ENCODE measurements at regions not wholly inside any gene's neighbourhood (a gene's known extent, or its start where the extent isn't known, plus 50 kb on each side); places are given as distances from the start of the nearest gene placed in this dataset.

DNA sequence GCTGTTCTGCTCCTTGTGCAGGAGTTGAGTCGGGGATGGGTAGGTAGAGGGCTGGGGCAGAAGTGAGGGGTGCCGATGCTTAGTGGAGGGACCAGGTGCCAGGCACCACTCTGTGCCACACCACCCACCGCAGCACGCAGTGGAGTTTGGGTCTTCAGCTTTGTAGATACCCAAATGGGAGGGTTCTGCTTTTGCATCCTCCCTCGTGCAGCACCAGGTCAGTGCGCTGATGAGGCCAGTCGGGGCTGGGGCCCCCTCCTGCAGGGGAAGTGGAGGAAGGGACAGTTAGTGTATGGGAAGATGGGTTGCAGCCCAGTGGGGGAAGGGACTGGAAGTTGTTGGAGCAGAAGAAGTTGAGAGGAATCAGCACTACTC is 244.0 kb downstream of the RHOU start:
- no peak for DNase-seq

DNA sequence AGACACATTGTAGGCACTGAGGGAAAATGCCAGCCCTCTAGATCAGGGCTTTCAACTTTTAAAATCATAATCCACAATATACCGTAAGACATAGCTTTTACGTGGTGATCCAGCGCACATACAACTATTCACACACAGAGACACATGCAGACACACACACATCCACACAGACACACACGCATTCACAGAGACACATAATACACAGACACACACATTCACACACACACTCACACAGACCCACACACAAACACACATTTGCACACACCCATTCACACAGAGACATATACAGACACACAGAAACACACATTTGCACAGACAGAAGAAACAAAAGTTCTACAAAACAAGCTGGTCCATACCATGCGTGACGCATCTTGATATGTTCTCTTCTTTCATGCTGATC is 244.5 kb downstream of the RHOU start:
- no peak for DNase-seq

DNA sequence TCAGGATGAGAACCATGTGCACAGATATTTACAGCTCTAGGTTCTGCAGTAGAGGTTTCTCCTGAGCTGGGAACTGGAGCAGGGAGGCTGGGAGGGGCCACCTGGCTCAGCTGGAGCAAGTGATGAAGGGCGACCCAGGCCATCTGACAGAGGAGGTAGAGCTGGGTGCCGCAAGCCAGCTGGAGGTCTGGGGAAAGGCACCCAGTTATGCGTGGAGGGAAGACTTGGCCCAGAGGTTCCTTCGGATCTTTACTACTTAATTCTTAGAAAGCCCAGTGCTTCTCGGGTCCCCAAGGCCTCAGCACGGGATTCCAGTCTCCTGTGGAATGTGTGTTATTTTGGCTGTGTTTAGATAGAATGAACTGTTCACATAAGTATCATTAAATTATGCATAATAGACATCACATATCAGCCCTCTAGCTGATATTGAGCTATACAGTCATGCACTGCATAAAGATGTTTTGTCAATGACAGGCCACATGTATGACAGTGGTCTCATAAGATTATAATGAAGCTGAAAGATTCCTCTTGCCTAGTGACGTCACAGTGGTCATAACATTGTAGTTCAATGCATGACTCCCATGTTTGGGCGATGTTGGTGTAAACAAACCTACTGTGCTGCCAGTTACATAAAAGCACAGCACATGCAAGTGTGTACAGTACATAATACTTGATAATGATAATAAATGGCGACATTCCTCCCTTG is 245.1 kb downstream of the RHOU start:
- no peak for DNase-seq

DNA sequence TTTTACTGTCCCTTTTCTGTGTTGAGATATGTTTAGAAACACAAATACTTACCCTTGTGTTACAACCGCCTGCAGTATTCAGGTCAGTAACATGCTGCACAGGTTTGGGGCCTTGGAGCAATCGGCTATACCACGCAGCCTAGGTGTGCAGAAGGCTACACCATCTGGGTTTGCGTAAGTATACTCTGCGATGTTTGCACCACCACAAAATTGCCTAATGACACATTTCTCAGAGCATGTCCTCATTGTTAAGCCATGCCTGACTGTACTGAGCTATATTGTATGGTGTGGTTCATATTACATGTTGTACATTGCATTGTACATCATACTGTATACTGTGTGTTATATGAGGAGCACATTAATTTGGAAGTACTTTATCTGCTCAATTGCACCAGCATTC is 247.4 kb downstream of the RHOU start:
- no peak for DNase-seq

DNA sequence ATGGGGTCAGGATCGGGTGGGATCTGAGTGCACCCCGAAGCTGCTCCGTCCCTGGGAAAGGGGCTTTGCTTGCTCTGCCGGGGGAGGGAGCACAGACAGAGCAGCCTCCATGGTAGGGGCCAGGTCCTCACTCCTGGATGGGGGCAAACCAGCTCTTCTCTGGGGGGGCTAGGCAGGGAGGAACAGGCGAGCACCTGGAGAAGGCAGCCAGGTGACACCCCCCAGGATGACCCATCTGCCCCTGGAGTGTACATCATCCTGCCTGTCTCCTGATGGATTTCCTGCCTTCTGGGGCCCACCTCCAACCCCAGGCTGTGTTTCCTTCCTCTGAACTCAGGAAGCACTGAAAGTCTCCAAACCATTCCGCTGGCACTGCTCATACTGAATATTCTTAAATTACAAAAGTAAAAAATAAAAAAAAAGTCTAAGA is 248.0 kb downstream of the RHOU start:
- no peak for DNase-seq

DNA sequence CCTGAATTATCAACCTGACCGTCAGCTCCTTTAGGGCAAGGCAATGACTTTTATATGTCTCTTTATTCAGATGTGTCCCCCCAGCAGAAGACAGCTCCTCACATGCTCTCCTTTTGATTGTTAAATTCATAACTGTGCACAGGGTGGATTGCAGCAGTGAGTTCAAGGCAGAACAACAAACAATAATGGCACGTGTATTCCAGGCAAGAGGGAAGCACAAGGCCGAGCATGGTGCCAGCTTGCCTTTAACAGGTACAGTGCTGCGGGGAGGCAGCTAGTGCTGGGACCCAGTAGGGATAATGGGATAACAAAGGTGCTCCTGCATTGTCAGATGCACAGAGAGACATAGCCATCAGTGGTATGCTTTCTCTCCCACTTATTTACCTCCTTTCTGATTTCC is 248.4 kb downstream of the RHOU start:
- no peak for DNase-seq

DNA sequence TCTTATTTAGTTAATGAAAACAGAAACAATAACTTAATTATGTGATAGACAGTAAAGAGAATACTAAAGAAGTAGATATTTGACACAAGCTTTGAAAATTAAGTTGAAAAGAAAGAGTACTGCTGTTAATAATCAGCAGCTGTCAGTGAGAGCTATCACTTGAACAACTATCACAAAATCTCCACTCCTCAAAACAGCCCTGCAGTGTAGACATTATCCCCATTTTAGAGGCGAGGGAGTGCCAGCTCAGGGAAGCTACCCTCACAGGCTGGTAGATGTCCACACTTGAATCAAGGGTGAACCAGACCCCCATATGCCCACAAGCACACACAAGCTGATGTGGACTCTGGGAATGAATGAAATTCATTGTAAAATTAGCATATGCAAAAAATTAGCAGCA is 248.8 kb downstream of the RHOU start:
- no peak for DNase-seq

DNA sequence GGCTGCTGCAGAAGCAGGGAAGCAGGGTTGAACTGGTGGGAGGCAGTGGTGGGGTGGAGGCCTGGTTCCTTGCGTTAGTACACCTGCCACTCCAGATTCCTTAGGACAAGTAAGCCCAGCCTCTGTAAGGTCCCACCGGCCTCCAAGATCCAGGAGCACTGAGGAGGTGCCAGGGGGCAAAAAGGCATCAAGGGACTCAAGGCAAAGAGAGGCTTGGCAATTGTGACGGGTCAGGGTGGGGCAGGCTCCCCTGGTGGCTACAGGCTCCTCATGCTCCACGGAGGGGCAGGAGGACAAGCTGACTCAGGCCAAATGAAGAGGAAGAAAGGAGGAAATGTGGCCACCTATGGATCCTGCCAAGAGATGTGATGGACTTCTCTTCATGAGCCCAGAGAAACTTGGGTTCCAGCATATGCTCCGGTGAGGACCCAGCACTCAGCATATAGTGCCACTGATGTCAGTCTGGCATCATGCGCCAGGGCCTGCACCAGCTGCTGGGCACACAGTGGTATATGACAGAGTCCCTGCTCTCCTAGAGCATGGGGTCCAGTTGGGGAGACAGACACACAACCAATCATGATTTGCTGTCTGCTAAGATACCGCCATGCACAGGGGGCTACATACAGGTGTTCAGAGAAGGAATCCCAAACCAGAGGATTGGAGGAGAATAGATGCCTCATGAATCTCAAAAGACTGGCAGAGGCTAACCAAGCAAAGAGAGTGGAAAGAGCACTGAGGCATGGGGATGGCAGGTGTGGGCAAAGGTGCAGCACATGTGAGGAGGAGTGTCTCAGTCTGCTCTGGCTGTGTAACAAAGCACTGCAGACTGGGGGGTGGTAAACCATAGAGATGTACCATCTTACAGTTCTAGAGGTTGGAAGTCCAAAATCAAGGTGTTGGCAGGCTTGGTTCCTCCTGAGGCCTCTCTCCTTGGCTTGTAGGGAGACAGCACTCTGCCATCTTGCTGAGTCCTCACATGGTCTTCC is 249.7 kb downstream of the RHOU start:
- no peak for DNase-seq

DNA sequence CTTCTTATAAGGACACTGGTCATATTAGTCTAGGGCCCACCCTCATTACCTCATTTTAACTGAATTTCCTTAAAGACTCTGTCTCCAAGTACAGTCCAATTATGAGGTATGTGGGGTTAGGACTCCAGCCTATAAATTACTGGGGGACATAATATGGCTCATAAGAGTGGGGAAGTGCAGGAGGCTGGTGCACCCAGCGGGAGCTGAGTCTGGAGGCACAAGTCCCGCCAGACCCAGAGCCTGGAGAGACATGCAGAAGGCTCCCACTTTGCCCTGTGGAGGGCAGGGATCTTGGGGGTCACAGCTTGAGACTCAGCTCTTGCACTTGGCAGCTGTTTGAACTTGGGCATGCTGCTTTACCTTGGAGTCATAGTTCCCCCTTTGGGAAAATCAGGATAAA is 250.4 kb downstream of the RHOU start:
- DNase-seq, result no peak

DNA sequence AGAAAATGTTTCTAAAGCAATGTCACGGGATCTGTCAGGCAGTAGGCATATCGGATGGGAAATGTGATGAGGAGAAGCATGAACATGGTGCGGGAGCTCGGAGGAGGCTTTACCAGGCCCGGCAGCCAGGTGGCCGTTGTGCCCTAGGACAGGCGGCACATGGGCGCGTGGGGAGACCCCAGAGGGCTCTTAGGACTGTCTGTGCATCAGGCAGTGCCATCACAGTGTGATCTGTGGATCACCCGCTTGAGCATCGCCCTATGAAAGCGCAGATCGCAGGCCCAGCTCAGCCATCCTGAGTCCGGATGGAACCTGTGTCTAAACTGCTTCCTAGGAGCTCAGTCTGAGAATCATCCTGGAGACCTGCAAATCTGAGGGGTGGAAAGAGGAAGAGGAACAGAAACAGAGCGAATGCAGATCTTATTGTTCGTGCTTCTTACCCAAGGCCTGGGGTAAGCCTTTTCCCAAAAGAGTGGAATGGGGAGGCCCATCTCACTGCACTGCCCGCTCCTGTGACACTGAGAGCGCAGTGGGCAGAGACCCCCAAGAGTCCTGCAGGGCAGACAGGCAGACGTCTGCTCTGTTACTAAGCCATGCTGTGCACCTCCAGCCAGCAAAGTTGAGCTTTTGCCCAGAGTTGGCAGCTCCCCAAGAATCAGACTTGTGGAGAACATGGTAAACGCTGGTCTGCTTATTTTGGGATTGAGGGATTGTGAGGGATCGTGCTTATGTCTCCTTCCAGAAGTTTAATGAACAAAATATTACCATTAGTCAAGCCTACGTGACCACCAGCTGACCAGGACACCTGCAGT is 251.0 kb downstream of the RHOU start:
- no peak for DNase-seq

DNA sequence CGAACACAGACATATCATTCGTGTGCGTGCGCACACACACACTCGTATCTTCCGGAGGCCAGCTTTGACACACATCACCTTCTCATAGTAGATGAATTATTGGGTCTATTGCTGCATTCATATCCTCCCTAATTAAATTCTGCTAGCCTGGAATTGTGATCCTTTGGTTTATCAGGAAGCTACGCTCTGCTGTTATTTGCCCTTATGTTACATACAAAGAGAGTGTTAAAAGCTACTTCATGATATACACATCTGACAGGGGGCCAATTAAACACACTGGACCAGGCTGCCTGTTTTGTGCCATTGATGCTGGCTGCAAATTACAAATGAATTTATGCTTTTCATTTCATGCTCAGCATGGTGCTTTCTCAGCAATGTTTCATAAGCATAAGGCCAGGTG is 252.0 kb downstream of the RHOU start:
- DNase-seq, result no peak

DNA sequence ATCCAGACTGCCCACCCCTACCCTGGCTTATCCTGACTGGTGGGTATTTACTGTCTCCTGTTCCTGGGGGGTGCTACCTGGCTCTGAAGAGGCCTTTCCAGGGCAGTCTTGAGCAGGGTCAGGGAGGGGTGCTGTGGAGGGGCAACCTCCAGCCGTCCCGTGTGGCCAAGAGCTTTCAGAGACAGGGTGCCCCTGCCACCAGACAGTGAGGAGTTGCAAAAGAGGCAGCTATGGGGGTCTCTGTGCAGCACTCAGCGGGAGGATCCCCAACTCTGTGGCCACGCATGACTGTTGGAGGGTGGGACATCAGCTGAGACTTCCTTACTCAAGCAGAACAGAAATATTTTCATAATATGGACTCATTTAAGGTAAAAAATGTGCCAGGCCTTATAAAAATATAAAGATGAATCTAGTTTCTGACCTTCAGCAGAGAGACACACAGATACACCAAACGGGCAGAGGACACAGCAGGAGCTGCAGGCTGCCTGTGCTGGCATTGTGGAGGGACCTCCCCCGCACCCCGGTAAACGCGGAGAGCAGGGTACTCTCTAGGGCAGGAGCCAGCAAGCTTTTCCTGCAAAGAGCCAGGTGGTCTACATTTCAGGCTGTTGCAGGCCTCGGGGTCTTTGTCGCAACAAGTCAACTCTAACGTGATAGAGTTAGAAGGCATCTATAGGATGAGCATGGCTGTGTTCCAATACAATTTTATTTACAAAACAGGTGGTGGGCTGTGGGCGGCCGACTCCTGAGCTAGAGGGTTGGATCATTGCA is 252.6 kb downstream of the RHOU start:
- no peak for DNase-seq

DNA sequence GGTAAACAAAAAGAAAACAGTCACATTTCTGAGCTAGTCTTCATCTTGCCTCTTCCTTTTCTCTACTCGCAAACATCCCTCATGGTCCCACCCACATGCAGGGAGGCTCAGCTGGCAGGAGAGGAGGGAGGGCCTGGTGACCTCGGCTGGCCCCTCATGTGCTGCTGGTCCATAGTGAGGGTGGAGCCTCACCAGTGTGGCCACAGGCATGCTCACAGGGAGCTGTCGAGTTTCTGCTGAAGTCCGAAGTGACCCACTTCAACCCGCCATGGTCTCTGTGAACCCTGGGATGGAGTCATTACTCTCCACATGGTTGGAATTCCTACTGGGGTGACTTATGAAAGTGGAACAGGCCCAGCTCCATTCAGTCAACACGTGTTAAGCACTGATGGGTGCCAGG is 253.4 kb downstream of the RHOU start:
- DNase-seq, result no peak

DNA sequence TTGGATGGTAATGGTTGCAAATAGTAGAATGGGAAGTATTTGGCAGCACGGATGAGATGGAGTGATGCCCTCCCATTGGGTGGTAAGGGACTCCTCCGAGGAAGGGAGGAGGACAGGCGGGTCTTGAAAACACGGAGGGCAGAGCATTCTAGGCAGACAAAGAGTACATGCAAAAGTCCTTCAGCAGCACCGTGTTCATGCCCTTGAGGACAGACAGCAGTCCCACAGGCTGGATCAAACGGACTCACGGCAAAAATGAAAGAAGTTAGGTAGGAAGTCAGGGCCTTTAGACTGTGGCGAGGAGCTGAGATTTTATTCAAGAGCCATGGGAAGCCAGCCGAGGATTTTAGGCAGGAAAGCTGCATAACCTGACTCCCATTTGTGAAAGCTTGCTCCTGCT is 253.9 kb downstream of the RHOU start:
- DNase-seq, result no peak

DNA sequence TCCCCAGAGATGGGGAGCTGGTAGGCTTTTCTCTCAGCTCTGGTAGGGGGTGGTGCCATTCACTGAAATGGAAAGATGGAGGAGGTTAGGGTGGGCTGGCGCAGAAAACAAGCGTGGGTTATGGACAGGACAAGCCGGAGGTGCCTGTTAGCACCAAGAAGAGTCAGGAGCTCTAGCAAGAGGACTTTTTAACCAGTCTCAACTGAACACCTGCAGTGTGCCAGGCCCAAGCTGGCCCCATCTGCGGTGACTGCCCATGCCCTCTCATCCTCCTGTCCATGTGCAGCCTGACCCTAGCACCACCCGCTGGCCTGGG is 254.4 kb downstream of the RHOU start:
- no peak for DNase-seq

DNA sequence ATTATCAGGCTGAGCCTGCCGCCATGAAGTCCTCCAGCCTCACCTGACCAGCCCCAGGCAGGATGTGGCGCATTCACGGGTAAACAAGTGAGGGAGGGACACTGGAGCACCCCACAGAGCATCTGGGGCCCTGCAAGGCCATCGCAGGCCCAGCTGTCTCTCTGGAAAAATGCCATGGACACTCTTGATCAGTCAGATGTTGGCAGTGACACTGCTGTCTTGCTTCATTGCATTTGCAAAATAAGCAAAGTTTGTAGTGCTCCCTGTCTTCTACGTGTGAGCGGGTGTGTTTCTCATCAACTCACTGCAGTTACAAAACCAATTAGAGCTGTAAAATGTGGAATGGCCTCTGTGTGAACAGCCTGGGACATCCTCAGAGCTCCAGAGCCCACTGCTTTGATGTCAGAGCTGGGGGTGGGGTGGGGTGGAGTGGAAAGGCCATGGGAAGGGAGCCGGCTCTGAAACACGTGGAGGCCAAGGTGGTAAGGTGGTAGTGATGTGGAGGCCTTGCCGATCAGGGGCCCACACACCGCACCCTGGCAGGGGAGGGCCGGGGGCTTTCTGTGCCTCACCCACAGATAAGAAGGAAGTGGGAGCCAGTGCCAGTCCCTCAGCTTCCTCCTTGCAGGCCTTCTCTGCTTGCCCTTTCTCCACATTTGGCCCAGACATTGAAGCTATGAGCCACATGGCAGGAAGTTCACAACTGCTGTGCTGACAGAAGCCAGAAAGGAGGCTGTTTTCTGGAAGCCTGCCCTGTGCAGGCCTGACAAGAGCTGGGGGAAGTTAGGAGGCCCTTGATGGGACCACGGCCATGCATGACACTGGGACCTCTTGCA is 254.9 kb downstream of the RHOU start:
- DNase-seq, result no peak

DNA sequence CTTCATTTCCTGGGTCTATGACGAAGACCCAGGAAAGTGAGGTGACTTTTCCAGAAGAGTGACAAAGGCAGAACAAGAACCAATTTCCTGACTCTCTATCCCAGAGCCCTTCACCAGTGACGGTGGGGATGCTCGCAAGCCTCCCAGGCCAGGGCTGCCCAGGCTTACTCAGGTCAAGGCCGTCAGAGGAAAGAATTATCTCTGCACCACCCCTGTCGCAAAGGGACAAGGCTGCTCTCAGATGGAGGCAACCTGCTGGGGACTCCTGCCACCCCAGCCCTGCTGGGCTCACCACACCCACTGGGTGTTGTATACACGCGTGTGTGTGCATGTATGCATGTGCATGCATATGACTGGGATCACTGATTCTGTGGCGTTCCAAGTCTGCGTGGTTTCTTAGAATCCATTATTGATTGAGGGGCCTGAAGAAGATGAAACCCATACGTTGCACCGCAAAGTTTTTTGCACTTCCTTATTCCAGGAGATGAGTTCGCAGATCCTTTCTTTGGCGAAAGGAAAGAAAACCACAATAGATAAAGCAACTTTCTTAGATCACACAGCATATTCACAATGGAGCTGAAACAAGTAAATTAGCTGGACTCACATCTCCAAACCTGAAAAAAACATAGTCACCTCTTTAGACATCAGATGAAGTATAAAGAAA is 255.8 kb downstream of the RHOU start:
- DNase-seq, result no peak

DNA sequence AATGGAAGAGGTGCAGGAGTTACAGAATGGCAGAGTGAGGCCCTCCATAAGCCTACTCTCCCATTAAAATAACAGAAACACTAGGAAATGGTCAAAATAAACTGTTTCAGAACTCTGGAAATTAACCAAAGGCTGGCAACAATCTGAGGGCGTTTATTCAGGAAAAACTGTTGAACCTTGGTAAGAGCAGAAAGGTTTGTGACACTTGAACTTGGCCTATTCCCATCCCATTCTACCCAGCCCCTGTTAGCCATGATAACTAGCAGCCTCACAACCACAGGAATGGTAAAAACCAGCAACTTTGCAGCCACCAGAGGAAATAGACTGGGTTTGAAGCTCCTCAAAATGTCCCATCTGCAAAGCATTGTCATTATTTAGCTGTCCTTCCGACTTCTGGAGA is 256.8 kb downstream of the RHOU start:
- no peak for DNase-seq

DNA sequence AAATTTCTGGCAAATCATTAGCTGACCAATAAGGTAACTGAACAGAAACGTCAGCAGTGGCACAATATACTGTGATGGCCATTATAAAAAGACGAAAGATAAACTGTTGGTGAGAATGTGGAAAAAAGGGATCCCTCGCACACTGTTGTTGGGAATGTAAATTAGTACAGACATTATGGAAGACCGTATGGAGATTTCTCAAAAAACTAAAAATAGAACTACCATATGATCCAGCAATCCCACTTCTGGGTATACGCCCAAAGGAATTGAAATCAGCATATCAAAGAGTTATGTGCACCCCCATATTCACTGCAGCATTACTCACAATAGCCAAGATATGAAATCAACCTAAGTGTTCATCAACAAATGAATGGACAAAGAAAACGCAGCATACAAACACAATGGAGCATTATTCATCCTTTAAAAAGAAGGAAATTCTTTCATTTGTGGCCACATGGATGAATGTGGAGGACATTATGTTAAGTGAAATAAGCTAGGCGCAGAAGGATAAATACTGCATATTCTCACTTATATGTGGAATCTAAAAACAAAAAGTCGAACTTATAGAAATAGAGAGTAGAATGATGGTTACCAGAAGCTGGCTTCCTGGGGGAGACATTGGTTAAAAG is 257.7 kb downstream of the RHOU start:
- no peak for DNase-seq

DNA sequence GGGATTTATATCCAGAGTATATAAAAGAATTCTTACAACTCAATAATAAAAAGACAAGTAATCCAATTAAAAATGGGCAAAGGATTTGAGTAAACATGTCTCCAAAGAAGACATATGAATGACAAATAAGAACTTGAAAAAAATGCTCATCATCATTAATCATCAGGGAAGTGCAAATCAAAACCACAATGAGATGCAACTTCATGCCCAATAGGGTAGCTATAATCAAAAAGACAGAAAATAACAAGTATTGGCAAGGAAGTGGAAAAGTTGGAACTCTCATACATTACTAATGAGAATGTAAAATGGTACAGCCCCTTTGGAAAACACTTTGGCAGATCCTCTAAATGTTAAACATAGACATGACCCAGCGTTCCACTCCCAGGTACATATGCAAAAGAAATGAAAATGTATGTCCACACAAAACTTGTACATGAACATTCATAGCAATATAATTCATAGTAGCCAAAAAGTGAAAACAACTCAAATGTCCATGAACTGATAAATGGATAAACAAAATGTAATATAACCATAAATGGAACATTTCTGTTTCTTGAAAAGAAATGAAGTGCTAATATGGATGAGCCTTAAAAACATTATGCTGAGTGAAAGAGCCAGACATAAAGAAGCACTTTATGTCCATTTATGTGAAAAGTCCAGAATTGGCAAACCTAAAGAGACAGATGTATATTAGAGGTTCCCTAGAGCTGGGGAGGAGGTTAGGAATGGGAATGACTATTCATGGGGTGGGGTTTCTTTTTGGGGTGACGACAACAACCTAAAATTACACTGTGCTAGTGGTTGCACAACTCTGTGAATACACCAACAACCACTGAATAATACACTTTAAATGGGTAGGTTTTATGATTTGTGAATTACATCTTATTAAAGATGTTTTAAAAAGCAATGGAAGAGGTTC is 259.7 kb downstream of the RHOU start:
- no peak for DNase-seq
